NOMO-1 treated with DMSO at 0.1 percent for 48 hours (cell line): ENCODE measurements at regions not wholly inside any gene's neighbourhood (a gene's known extent, or its start where the extent isn't known, plus 50 kb on each side); places are given as distances from the start of the nearest gene placed in this dataset.
"Not testable (repeated sequence)": the region's sequence is repeated elsewhere in the genome, so short reads cannot be mapped to it uniquely, and the experiment has no call there.

Experiments used
- DNase-seq: peaks from one replicate; lab custom pipeline; 2025; ENCODE audit not compliant: unreplicated experiment; lab: John Stamatoyannopoulos, UW

- no peak for DNase-seq
Measured at GRCh38 chr18:43710135-43710534, 432.8 kb upstream of the SYT4 start.

GRCh38 chr18:43714343-43715010 is 437.2 kb upstream of the SYT4 start:
- DNase-seq: no peak

- DNase-seq: no peak
Measured at GRCh38 chr18:43719267-43719795, 442.0 kb upstream of the SYT4 start.

- no peak for DNase-seq
Measured at GRCh38 chr18:43720041-43720440, 442.8 kb upstream of the SYT4 start.

GRCh38 chr18:43735570-43735969 is 458.3 kb upstream of the SYT4 start:
- DNase-seq: no peak

GRCh38 chr18:43744960-43745745 is 467.9 kb upstream of the SYT4 start:
- no peak for DNase-seq

- DNase-seq: no peak
Measured at GRCh38 chr18:43751203-43751602, 473.9 kb upstream of the SYT4 start.

GRCh38 chr18:43751835-43752234 is 474.5 kb upstream of the SYT4 start:
- no peak for DNase-seq

- DNase-seq: no peak
Measured at GRCh38 chr18:43757273-43757672, 480.0 kb upstream of the SYT4 start.

GRCh38 chr18:43758734-43759133 is 481.4 kb upstream of the SYT4 start:
- DNase-seq: no peak

- no peak for DNase-seq
Measured at GRCh38 chr18:43760010-43760409, 482.7 kb upstream of the SYT4 start.

- no peak for DNase-seq
Measured at GRCh38 chr18:43772907-43773306, 495.6 kb upstream of the SYT4 start.

GRCh38 chr18:43774497-43774896 is 497.2 kb upstream of the SYT4 start:
- DNase-seq: no peak

- no peak for DNase-seq
Measured at GRCh38 chr18:43775591-43775990, 498.3 kb upstream of the SYT4 start.

- DNase-seq: no peak
Measured at GRCh38 chr18:43776997-43777396, 499.7 kb upstream of the SYT4 start.

GRCh38 chr18:43777636-43778304 is 500.5 kb upstream of the SYT4 start:
- DNase-seq: no peak

- no peak for DNase-seq
Measured at GRCh38 chr18:43780782-43781340, 503.6 kb upstream of the SYT4 start.

- no peak for DNase-seq
Measured at GRCh38 chr18:43785158-43785557, 507.9 kb upstream of the SYT4 start.

GRCh38 chr18:43786893-43787292 is 509.6 kb upstream of the SYT4 start:
- no peak for DNase-seq

GRCh38 chr18:43787721-43788120 is 510.4 kb upstream of the SYT4 start:
- DNase-seq: not testable (repeated sequence)

GRCh38 chr18:43789234-43790000 is 512.1 kb upstream of the SYT4 start:
- no peak for DNase-seq
